ENCODE measurements at regions not wholly inside any gene's neighbourhood (a gene's known extent, or its start where the extent isn't known, plus 50 kb on each side); places are given as distances from the start of the nearest gene placed in this dataset.

- ChIA-PET POLR2A (no interaction called here), CTCF (no interaction called here)
- no peak for DNase-seq (ENCODE audit: extremely low spot score)
- no peak for TF ChIP-seq LEF1 (IDR thresholded peaks at IDR 0.05; ENCODE audit: borderline replicate concordance)
- no peak for TF ChIP-seq NFRKB (IDR thresholded peaks at IDR 0.05)
- TF ChIP-seq FOXM1 (IDR thresholded peaks at IDR 0.05; ENCODE audit: borderline replicate concordance) = no peak
- no peak for TF ChIP-seq ZNF384 (IDR thresholded peaks at IDR 0.05)
- TF ChIP-seq BHLHE40 (IDR thresholded peaks at IDR 0.05; ENCODE audit: borderline replicate concordance) = no peak
- TF ChIP-seq ELF4 (IDR thresholded peaks at IDR 0.05) = no peak
- TF ChIP-seq L3MBTL2 (conservative IDR thresholded peaks at IDR 0.05) = no peak
- no peak for TF ChIP-seq FOXA1 (IDR thresholded peaks at IDR 0.05)
- TF ChIP-seq HDGF (IDR thresholded peaks at IDR 0.05; ENCODE audit: borderline replicate concordance) = no peak
- TF ChIP-seq ARNT (IDR thresholded peaks at IDR 0.05) = no peak
- no peak for TF ChIP-seq PKNOX1 (IDR thresholded peaks at IDR 0.05)
Measured at GRCh38 chr12:68102731-68103130, 56.8 kb downstream of the IFNG start.

- ChIA-PET CTCF (no interaction called here), POLR2A (no interaction called here)
- TF ChIP-seq BHLHE40 (IDR thresholded peaks at IDR 0.05; ENCODE audit: borderline replicate concordance) (no peak), L3MBTL2 (conservative IDR thresholded peaks at IDR 0.05) (no peak), PKNOX1 (IDR thresholded peaks at IDR 0.05) (no peak), HDGF (IDR thresholded peaks at IDR 0.05; ENCODE audit: borderline replicate concordance) (no peak), ELF4 (IDR thresholded peaks at IDR 0.05) (no peak), SP1 (IDR thresholded peaks at IDR 0.05) (no peak), NFRKB (IDR thresholded peaks at IDR 0.05) (no peak), ZNF384 (IDR thresholded peaks at IDR 0.05) (no peak), FOXA1 (IDR thresholded peaks at IDR 0.05) (no peak), LEF1 (IDR thresholded peaks at IDR 0.05; ENCODE audit: borderline replicate concordance) (no peak), FOXM1 (IDR thresholded peaks at IDR 0.05; ENCODE audit: borderline replicate concordance) (no peak)
- no peak for DNase-seq (ENCODE audit: extremely low spot score)
Measured at GRCh38 chr12:68102163-68102562, 57.4 kb downstream of the IFNG start.

- POLR2A ChIA-PET = no interaction called here
- CTCF ChIA-PET = no interaction called here
- DNase-seq (ENCODE audit: extremely low spot score) = no peak
- TF ChIP-seq SUZ12 (IDR thresholded peaks at IDR 0.05) (no peak), ZNF384 (IDR thresholded peaks at IDR 0.05) (no peak), NFRKB (IDR thresholded peaks at IDR 0.05) (no peak), SP1 (IDR thresholded peaks at IDR 0.05) (no peak), CTBP1 (IDR thresholded peaks at IDR 0.05; ENCODE audit: borderline replicate concordance) (no peak), FOXK2 (IDR thresholded peaks at IDR 0.05) (no peak), BHLHE40 (IDR thresholded peaks at IDR 0.05; ENCODE audit: borderline replicate concordance) (no peak), ARNT (IDR thresholded peaks at IDR 0.05) (no peak), FOXA1 (IDR thresholded peaks at IDR 0.05) (no peak), PKNOX1 (IDR thresholded peaks at IDR 0.05) (no peak), LEF1 (IDR thresholded peaks at IDR 0.05; ENCODE audit: borderline replicate concordance) (no peak)
Measured at GRCh38 chr12:68100241-68100640, 59.3 kb downstream of the IFNG start.

- POLR2A ChIA-PET = no interaction called here
- CTCF ChIA-PET = no interaction called here
- TF ChIP-seq BHLHE40 (IDR thresholded peaks at IDR 0.05; ENCODE audit: borderline replicate concordance) (no peak), L3MBTL2 (conservative IDR thresholded peaks at IDR 0.05) (no peak), LEF1 (IDR thresholded peaks at IDR 0.05; ENCODE audit: borderline replicate concordance) (no peak), SP1 (IDR thresholded peaks at IDR 0.05) (no peak), ARNT (IDR thresholded peaks at IDR 0.05) (no peak), FOXA1 (IDR thresholded peaks at IDR 0.05) (no peak), CTBP1 (IDR thresholded peaks at IDR 0.05; ENCODE audit: borderline replicate concordance) (no peak), TARDBP (IDR thresholded peaks at IDR 0.05) (no peak), FOXK2 (IDR thresholded peaks at IDR 0.05) (no peak), HDGF (IDR thresholded peaks at IDR 0.05; ENCODE audit: borderline replicate concordance) (no peak), NFRKB (IDR thresholded peaks at IDR 0.05) (no peak), ELF4 (IDR thresholded peaks at IDR 0.05) (no peak), ZNF384 (IDR thresholded peaks at IDR 0.05) (no peak), FOXM1 (IDR thresholded peaks at IDR 0.05; ENCODE audit: borderline replicate concordance) (no peak), PKNOX1 (IDR thresholded peaks at IDR 0.05) (no peak), SUZ12 (IDR thresholded peaks at IDR 0.05) (no peak)
- DNase-seq (ENCODE audit: extremely low spot score) = no peak
Measured at GRCh38 chr12:68098939-68099338, 60.6 kb downstream of the IFNG start.

- ChIA-PET CTCF (no interaction called here), POLR2A (no interaction called here)
- DNase-seq (ENCODE audit: extremely low spot score) = no peak
- TF ChIP-seq PKNOX1 (IDR thresholded peaks at IDR 0.05) (no peak), SUZ12 (IDR thresholded peaks at IDR 0.05) (no peak), L3MBTL2 (conservative IDR thresholded peaks at IDR 0.05) (no peak), SP1 (IDR thresholded peaks at IDR 0.05) (no peak)
Measured at GRCh38 chr12:68097386-68097785, 62.2 kb downstream of the IFNG start.
